RPMI8226 (cell line): ENCODE measurements at regions not wholly inside any gene's neighbourhood (a gene's known extent, or its start where the extent isn't known, plus 50 kb on each side); places are given as distances from the start of the nearest gene placed in this dataset.

Experiments used
- DNase-seq: peaks from one replicate; pipeline ENCODE4 v3.0.0-alpha.2; 2015

GRCh38 chr15:47184003-47184907, 533.0 kb upstream of the SEMA6D start:
- peak; percentile 10 for DNase-seq

GRCh38 chr15:47184908-47185801, 532.1 kb upstream of the SEMA6D start:
- DNase-seq, result no peak

GRCh38 chr15:47186075-47186474, 531.2 kb upstream of the SEMA6D start:
- no peak for DNase-seq

- DNase-seq, result no peak
Measured at GRCh38 chr15:47188758-47189507, 528.4 kb upstream of the SEMA6D start.

GRCh38 chr15:47194718-47195117, 522.6 kb upstream of the SEMA6D start:
- DNase-seq, result peak; percentile 15

GRCh38 chr15:47196048-47196447, 521.3 kb upstream of the SEMA6D start:
- peak; percentile 78 for DNase-seq

GRCh38 chr15:47203993-47204392, 513.3 kb upstream of the SEMA6D start:
- DNase-seq, result no peak

- DNase-seq, result no peak
Measured at GRCh38 chr15:47206358-47206978, 510.8 kb upstream of the SEMA6D start.

GRCh38 chr15:47209591-47209990, 507.7 kb upstream of the SEMA6D start:
- DNase-seq, result no peak

- no peak for DNase-seq
Measured at GRCh38 chr15:47212222-47213010, 504.9 kb upstream of the SEMA6D start.

GRCh38 chr15:47213883-47214282, 503.4 kb upstream of the SEMA6D start:
- DNase-seq, result no peak

GRCh38 chr15:47218295-47218694, 499.0 kb upstream of the SEMA6D start:
- DNase-seq, result no peak

GRCh38 chr15:47244361-47244760, 472.9 kb upstream of the SEMA6D start:
- DNase-seq, result no peak

- no peak for DNase-seq
Measured at GRCh38 chr15:47246317-47246716, 471.0 kb upstream of the SEMA6D start.

- no peak for DNase-seq
Measured at GRCh38 chr15:47258521-47258920, 458.8 kb upstream of the SEMA6D start.

- DNase-seq, result no peak
Measured at GRCh38 chr15:47265686-47266085, 451.6 kb upstream of the SEMA6D start.

- DNase-seq, result no peak
Measured at GRCh38 chr15:47266566-47266965, 450.7 kb upstream of the SEMA6D start.

GRCh38 chr15:47273864-47274263, 443.4 kb upstream of the SEMA6D start:
- no peak for DNase-seq

- no peak for DNase-seq
Measured at GRCh38 chr15:47283246-47283645, 434.1 kb upstream of the SEMA6D start.

- DNase-seq, result no peak
Measured at GRCh38 chr15:47288794-47289193, 428.5 kb upstream of the SEMA6D start.

- no peak for DNase-seq
Measured at GRCh38 chr15:47289656-47290055, 427.6 kb upstream of the SEMA6D start.

GRCh38 chr15:47291767-47292166, 425.5 kb upstream of the SEMA6D start:
- DNase-seq, result no peak
